ENCODE measurements at regions not wholly inside any gene's neighbourhood (a gene's known extent, or its start where the extent isn't known, plus 50 kb on each side); places are given as distances from the start of the nearest gene placed in this dataset.

DNA sequence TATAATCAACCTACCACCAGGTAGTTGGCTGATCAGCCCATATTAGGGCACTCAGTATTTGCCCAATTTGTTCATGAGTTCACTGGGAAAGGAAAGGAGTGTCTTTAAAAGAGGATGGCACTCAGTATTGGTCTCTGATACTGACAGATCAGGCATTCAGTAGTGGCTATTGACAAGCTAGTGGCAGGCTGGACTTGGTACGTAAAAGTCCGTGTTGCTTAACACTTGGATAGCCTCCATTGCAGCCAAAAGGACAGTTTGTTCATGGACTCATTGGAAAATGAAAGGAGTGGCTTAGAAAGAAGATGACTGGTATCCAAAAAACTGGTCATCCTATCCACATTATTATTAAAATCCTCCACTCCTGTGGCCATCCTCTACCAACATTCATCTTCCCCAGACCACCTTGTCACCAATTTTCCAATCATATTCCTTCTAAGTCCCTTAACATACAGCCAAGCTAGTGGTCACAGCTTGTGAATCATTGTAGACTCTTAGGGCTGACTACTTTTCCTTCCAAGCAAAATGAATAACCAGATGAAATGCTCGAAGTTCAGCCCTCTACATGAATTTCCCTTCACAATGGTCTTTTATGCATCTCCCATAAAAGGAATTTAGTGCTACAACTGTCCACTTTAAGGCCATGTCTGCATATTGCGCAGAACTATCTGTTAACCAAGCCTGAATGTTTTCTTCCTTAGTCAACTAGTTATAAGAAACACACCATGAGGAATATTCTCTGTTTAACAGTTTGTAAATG lies 78.6 kb upstream of the MAGI2 start:
- Histone ChIP-seq H3K4me1 (ENCODE audit: control insufficient read depth, insufficient read depth, low read length) (no peaks in the 10 kb centered on the region), H3K9ac (ENCODE audit: control insufficient read depth, insufficient read depth, low read length) (no peak overlapping the region), H4K20me1 (ENCODE audit: control insufficient read depth, insufficient read depth) (no peaks in the 10 kb centered on the region), H3K27me3 (replicated peaks in 1 of 2; ENCODE audit: control insufficient read depth in 2 of 2, insufficient read depth in 2 of 2, low read length in 1 of 2) (no peaks in the 10 kb centered on the region), H2AFZ (ENCODE audit: control insufficient read depth, low read depth, low read length) (no peak overlapping the region), H3K79me2 (ENCODE audit: control insufficient read depth, insufficient read depth, low read length) (no peaks in the 10 kb centered on the region), H3K36me3 (ENCODE audit: control insufficient read depth in 2 of 2, insufficient read depth in 2 of 2, low read length in 1 of 2) (no peaks in the 10 kb centered on the region), H3K4me3 (no peak overlapping the region), H3K27ac (ENCODE audit: control insufficient read depth, insufficient read depth) (no peak overlapping the region), H3K9me3 (replicated peaks; ENCODE audit: control insufficient read depth, insufficient read depth, low read length) (no peaks in the 10 kb centered on the region), H3K4me2 (ENCODE audit: control insufficient read depth, insufficient read depth) (no peak overlapping the region)
- WGBS (ENCODE audit: insufficient coverage, insufficient replicate concordance, low lambda C conversion rate, missing lambda C conversion rate): 13% methylated on average over 4 of the region's 4 CpGs
- ChIA-PET POLR2A (no interaction called here), CTCF (no interaction called here), RAD21 (ENCODE audit: unreplicated experiment) (no interaction called here), SMC1A (ENCODE audit: uncharacterized antibody, unreplicated experiment) (no interaction called here)
- in situ Hi-C loops (cut with MboI): no loop called here
- intact Hi-C loops (cut with micrococcal nuclease; ENCODE audit: unreplicated experiment): no loop called here
- ATAC-seq (no peak), FAIRE-seq (no peak), DNase-seq (ENCODE audit: low read depth, low spot score) (no peak)
- no TSS peak for BruUV-seq (replicated peaks)
- TF ChIP-seq JUND (IDR thresholded peaks at IDR 0.05; ENCODE audit: low read depth, low read length) (no peak), ZNF207 (IDR thresholded peaks at IDR 0.05; ENCODE audit: borderline replicate concordance) (no peak), IRF3 (IDR thresholded peaks at IDR 0.05) (no peak), KDM1A (IDR thresholded peaks at IDR 0.05; ENCODE audit: borderline replicate concordance) (no peak), NFYB (IDR thresholded peaks at IDR 0.05; ENCODE audit: insufficient read depth, low read depth, low read length) (no peak), MTA3 (IDR thresholded peaks at IDR 0.05; ENCODE audit: borderline replicate concordance, low read length) (no peak), WRNIP1 (IDR thresholded peaks at IDR 0.05; ENCODE audit: borderline replicate concordance, low read depth, low read length) (no peak), NRF1 (conservative IDR thresholded peaks at IDR 0.05; ENCODE audit: low read depth, low read length) (no peak), SMARCA5 (IDR thresholded peaks at IDR 0.05) (no peak), EED (IDR thresholded peaks at IDR 0.05; ENCODE audit: low read depth) (no peak), YY1 (IDR thresholded peaks at IDR 0.05; ENCODE audit: low read depth, low read length) (no peak), RB1 (IDR thresholded peaks at IDR 0.05; ENCODE audit: borderline replicate concordance) (no peak), CBX3 (IDR thresholded peaks at IDR 0.05; ENCODE audit: borderline replicate concordance, low read depth) (no peak)
- TF ChIP-seq, protein P1, sequence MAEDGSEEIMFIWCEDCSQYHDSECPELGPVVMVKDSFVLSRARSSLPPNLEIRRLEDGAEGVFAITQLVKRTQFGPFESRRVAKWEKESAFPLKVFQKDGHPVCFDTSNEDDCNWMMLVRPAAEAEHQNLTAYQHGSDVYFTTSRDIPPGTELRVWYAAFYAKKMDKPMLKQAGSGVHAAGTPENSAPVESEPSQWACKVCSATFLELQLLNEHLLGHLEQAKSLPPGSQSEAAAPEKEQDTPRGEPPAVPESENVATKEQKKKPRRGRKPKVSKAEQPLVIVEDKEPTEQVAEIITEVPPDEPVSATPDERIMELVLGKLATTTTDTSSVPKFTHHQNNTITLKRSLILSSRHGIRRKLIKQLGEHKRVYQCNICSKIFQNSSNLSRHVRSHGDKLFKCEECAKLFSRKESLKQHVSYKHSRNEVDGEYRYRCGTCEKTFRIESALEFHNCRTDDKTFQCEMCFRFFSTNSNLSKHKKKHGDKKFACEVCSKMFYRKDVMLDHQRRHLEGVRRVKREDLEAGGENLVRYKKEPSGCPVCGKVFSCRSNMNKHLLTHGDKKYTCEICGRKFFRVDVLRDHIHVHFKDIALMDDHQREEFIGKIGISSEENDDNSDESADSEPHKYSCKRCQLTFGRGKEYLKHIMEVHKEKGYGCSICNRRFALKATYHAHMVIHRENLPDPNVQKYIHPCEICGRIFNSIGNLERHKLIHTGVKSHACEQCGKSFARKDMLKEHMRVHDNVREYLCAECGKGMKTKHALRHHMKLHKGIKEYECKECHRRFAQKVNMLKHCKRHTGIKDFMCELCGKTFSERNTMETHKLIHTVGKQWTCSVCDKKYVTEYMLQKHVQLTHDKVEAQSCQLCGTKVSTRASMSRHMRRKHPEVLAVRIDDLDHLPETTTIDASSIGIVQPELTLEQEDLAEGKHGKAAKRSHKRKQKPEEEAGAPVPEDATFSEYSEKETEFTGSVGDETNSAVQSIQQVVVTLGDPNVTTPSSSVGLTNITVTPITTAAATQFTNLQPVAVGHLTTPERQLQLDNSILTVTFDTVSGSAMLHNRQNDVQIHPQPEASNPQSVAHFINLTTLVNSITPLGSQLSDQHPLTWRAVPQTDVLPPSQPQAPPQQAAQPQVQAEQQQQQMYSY (CRISPR knock-in tag; IDR thresholded peaks at IDR 0.05): no peak
- TF ChIP-seq, protein P2, sequence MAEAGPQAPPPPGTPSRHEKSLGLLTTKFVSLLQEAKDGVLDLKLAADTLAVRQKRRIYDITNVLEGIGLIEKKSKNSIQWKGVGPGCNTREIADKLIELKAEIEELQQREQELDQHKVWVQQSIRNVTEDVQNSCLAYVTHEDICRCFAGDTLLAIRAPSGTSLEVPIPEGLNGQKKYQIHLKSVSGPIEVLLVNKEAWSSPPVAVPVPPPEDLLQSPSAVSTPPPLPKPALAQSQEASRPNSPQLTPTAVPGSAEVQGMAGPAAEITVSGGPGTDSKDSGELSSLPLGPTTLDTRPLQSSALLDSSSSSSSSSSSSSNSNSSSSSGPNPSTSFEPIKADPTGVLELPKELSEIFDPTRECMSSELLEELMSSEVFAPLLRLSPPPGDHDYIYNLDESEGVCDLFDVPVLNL (IDR thresholded peaks at IDR 0.05; ENCODE audit: low read depth, low read length): no peak
- TF ChIP-seq, protein P3, sequence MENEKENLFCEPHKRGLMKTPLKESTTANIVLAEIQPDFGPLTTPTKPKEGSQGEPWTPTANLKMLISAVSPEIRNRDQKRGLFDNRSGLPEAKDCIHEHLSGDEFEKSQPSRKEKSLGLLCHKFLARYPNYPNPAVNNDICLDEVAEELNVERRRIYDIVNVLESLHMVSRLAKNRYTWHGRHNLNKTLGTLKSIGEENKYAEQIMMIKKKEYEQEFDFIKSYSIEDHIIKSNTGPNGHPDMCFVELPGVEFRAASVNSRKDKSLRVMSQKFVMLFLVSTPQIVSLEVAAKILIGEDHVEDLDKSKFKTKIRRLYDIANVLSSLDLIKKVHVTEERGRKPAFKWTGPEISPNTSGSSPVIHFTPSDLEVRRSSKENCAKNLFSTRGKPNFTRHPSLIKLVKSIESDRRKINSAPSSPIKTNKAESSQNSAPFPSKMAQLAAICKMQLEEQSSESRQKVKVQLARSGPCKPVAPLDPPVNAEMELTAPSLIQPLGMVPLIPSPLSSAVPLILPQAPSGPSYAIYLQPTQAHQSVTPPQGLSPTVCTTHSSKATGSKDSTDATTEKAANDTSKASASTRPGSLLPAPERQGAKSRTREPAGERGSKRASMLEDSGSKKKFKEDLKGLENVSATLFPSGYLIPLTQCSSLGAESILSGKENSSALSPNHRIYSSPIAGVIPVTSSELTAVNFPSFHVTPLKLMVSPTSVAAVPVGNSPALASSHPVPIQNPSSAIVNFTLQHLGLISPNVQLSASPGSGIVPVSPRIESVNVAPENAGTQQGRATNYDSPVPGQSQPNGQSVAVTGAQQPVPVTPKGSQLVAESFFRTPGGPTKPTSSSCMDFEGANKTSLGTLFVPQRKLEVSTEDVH (IDR thresholded peaks at IDR 0.05; ENCODE audit: low read depth, partially characterized antibody): no peak
